ENCODE measurements at regions not wholly inside any gene's neighbourhood (a gene's known extent, or its start where the extent isn't known, plus 50 kb on each side); places are given as distances from the start of the nearest gene placed in this dataset.

DNA sequence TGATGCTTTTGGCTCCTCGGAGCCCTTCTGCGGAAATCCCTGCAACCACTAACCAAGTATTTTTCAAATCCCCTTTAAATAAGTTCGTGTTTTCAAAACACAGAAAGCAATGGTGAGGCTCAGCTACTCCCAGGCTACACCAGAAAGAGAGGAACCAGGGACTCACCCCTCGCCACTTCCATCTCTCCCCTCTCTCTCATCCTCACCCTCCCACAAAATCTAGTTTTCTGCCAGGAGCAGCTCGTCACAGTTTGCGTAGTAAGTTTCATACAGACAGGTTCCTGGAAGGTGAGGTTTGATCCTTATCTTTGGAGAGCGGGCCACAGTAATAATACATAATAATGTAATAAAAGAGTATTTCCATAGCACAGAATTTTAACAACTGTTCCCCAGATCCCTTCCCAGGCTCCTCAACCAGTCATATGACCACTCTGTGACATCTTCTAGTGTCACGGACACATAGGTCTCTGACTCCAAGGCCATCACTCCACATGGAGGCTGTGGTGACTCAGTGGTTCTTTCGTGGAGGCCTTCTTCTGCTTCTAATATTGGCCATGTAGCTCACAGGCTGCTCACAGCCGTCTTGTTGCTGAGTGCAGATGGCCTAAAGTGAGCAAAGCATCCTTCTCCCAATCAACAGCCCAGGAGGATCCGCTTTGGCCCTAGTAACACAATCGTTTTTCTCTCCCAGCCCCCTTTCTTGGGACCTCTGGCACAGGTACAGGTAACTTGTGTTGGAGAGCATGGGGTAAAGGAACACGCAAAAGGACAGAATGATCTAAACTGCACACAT is 295.7 kb downstream of the CDC5L start:
- FAIRE-seq = no peak

DNA sequence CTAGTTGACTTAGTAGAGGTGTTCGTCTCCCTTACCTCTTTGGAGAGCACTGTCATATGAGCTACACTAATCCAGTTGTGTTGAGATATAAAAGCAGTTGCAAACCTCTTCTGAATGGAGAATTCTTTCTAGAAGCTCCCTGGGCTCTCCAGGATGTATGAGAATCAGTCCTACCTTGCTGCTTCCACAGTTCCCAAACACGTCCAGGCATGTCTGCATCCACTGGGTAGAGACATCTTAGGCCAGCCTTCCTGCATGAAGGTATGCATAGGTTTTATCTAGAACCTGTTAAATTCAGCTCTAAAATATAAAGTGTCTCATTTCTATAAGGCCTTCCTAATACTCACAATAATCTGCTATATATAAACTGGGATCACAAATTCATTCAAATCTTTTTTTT is 297.7 kb downstream of the CDC5L start:
- no peak for FAIRE-seq

DNA sequence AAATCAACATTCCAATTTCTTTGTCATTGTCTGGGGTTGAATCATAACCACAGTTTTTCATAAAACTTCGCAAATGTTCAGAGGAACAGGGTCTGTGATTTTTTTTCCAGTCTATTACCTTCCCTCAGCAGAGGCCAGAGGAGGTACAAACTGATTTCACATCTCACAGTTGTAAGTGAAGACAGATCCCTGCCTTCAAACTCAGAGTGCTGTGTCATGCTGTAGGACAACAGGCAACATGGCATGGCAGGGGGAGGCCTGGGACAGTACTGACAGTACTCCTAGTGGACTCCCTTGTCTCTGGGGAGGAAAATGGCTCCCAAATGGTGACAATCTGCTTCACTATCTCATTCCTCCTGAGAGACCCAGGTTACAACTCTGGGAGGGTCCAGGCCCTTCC is 308.6 kb downstream of the CDC5L start:
- no peak for FAIRE-seq

DNA sequence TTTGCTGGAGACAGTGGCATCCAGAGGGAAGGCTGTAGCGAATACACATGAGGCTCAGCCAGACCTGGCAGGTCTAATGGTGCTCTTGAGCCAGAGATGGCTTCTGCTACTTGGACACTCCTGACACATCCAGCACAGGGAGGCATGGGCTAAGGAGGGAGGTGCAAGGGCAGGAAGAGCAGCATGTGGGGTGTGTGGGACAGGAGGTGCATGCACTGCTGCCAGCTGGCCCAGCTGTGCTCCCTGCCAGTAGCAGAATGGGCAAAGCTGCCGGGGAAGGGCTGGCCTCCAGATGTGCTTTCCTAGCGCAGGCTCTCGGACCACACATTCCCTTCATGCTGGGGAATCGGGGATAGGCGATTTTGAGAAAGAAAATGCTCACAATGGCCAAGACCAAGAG is 309.2 kb downstream of the CDC5L start:
- no peak for FAIRE-seq

DNA sequence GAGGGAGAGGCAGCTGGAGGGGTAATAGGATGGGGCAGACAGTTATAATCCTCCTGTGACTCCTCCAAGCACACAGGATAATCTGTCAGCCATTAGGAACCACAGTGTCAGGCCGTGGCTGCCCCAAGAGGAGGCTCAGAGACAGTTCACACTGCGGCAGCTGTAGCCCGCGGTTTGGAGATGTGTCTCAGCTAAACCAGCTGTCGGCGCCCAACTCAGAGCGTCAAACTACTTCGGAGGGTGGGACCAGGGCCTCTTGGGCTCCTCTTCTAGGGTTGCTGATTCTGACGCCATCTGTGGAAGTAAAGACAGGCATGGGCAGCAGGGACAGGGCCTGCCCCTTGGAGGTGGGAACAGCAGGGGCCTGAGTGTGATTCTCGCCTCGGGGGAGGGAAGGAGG is 309.8 kb downstream of the CDC5L start:
- no peak for FAIRE-seq

DNA sequence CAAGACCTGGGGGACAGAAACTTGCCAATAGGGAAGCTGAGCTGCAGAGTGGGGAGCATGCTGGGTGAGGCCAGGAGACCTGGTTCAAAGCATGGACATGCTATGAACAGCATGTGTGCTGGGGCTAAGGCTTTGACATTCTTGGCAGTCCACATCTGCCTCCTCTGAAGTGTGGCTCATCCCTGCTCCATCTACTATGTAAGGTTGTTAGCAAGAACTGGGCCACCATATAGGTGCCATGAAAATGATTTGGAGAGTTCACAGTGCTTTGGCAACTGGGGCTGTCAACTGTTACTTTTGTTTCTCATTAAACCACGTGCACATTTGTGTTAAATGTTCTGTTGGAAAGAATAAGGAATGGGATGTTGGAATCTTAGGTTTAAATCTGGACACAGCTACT is 311.1 kb downstream of the CDC5L start:
- no peak for FAIRE-seq

DNA sequence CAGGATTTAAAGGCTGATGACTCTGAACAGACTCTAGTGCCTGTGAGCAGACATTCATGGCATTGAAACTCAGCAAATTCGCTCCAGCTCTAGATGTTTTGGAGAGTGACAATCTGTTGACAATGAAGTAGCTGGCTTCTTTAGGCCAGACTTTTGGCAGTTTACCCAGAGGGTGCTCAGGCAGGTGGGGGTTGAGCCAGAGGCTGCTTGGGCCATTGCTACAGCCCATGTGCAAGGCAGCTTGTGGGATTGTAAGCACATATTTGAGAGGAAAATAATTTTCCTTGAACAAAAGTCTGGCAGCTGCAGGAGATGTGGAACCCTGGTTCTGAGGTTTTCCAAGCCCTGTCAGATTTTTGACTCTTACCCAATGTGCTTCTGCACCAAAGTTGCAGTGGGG is 311.6 kb downstream of the CDC5L start:
- no peak for FAIRE-seq

DNA sequence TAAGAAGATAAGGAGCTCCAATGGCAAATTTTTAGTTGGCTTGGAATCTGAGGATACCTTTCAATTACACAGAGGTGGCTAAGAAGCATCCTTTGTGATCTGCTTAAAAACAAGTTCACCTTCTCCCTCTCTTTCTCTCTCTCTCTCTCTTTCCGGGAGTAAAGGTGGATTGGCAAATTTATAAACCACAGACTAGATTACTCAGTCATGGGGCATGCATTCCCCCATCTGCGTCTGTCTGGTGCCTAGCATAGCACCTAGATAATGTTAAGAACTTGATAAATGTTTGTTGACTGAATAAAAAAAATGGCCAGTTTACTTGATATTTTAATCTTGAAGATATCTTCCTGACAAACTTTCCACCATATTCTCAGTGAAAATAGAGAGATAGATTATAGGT is 312.3 kb downstream of the CDC5L start:
- no peak for FAIRE-seq

DNA sequence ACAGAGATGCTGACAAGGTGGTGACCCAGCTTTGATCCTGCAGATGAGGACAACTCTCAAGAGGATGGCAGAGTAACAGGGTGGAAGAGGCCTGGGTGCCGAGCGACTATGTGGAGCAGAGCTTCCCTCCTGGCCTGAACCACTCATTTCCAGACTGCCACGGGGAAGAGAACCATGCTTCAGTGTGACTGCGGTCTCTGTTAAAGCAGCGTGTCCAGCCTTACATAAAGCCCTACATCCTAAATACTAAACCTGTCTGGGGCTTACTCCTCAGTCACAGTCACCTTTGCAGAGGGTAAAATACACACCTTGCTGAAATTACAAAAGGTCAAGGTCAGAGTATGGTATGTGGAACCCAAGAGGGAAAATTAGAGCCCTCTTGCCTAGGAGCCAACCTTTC is 312.9 kb downstream of the CDC5L start:
- FAIRE-seq = no peak

DNA sequence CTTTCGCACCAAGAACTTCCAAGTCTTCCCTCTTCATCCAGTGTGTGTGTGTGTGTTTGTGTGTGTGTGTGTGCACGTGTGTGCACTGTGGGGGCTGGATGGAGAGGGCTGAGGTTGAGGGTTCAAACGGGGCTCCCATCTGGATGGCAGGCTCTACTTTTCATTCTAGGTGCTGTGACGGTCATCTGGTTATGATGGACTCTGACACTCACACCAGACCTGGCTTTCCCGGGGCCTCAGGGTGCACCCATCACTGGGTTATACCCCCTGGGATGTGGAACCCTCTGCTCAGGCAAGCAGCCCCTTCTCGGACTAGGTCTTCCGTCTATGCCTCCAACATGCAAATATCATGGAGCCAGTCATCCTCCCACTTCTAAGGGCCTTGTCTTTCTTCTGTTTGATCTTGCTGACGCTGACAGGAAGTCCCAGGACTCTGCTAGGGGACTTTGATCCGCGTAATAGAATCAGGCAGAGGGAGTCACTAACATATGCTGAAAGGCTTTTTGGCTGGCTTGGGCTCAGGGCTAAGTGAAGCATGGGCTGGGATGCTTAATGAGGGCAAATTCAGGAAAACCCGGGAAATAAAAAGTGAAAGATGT is 313.6 kb downstream of the CDC5L start:
- FAIRE-seq = no peak

DNA sequence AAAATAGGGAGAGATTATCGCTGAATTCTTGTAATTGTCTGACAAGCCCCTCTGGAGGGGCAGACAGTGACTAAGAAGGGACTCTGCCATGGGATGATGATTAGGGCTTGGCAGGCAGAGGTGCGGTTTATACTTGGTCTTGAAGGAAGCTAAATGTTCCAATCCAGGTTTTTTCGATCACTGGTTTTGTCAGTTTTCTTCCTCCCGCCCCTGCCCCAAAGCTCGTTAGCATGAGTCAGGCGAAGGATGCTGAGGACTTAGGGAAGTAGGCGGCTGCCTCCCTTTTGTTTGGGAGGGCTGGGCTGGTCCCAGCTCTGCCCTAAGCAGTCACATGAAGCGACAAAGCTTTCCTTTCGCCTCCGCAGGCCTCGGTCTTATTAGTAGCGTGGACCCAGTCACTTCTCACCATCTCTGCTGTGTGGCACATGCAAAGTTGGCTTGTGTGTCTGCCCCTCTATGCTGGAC is 314.2 kb downstream of the CDC5L start:
- FAIRE-seq = no peak

DNA sequence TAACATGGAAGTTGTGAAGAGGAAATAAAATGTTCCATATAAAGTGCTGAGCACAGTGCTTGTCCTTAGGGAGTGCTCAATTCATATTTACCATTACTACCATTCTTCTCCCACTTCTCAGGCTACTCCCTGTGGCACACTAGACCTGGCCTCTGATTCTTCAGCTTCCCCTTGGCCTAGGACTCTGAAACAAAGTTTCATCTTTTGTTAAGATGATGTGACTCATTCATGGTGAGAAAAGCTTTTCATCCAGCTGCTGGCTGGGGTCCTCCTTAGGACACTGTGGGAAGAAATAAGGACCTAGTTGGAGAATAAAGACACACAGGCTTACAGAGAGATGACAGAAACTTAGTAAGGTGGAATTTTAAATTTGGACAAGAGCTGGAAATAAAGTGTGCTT is 314.8 kb downstream of the CDC5L start:
- FAIRE-seq = no peak

DNA sequence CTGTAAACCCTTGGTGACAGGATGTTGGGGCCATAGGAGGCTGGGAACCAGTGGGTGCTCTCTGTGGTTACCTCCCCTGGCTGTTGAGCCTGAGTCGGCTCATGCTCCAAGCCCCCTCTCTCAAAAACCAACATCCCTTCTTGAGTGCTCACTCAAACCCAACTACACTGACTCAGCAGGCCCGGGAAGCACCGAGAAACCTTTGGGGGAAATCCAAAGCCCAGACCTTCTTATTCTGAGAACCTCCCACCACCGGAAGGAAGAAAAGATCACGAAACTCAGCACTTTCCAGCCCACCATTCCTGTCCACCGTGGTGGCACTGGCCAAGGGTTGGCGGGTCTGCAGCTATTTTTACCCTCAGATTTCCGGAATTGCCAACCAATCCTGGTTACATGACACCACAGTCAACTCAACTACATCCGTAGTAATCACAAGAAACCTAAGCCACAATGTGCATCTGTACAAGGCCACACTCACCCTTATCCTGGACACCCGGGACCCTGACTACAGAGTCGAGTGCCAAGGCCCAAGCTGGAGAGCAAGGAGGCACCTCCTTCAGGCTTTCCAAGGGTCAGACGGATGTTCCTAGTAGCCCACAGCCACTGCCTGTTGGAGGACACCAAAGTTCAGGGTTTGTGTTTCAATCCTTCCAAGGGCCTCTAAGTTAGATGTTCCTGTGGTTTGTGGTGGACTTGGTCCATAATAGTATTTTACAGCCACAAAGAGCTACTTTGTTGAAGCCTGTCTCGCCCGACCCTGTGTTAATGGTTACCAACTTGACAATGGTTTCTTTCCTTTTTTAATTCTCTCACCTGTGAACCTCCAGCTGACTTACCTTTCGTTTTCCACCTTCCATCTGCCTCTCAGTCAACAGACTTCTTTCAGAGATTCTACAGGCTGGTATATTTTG is 317.0 kb downstream of the CDC5L start:
- no peak for FAIRE-seq

DNA sequence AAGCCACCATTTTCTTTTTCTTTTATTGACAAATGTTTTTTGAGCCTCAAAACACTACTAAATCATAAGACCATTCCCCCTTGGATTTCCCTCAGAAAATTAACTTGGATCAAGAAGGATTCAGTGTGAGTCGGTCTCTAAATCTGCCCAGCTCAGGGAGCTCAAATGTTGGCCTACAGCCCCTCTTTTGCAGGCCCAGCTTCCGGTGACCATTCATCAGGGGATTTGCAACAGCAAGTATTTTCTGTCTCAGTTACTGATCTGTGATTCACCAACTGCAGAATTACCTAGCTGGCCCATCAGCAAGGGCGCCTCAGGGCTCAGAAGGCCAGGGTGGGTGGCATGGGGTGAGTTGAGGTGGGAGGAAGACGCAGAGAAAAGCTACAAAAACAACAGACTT is 318.1 kb downstream of the CDC5L start:
- no peak for FAIRE-seq

DNA sequence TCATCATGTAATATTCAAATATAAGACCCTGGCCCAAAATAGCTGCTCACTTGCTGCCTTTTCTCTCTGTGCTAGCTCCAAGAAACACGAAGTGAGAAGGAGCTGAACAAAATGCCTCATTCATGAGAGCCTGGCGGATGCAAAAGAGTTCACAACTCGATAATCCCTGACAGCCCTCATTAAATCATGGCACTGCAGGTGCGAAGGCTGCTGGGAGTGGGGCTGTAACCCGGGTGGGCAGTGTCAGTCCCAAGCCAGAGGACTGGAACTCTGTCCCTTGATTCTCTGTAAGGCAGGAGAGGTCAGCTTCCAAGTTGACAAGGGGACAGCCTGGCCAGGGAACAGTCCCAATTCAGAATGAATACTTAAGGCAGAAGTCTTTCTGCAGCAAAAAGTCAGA is 318.5 kb downstream of the CDC5L start:
- FAIRE-seq = no peak

DNA sequence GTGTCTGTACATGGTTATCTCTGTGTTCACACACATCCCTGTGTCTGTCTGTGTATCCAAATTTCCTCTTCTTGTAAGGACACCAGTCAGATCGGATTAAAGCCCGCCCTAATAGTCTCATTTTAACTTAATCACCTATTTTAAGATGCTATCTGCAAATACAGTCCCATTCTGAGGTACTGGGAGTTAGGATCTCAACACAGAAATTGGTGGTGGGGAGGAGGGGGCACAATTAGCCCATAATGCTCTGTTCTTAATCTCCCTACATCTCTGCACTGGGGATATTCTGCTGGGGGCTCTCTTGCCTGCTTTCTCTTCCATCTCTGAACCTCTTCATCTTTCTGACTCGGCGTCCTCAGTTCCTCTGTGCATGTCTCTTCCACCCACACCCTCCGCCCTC is 320.7 kb downstream of the CDC5L start:
- FAIRE-seq = no peak

DNA sequence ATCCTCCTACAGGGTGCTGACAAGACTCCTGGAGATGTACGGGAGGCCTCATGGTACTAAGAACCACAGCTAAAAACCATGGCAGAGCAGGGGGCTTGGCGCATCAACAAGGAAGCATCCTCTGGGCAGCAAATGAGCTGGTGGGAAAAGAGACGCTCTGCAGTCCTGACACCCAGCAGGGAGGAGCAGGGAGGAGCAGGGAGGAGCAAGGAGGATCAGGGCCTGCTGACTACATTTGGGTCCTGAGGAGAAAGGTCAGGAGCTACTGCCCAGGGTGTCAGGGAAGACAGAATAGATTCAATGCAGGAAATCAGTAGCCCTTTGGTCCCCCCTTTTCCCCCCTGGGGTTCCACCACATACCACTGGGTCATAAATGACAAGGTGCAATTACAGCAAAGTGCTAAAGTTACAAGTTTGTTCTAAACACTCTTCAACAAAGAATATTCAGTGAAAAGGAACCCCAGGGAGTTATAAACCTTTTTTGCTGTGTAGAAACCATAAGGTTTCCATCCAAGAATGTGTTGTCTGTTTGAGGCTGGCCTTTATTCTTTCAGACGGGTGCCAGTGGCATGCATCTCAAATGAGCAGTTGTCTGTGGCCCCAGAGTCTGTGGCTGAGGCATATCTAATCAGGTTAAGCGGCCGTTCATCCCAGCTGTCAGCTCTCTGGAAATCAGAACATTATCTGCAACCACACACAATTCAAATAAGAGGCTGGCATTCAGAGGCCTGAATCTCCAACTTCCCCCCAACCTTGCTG is 325.0 kb downstream of the CDC5L start:
- no peak for FAIRE-seq

DNA sequence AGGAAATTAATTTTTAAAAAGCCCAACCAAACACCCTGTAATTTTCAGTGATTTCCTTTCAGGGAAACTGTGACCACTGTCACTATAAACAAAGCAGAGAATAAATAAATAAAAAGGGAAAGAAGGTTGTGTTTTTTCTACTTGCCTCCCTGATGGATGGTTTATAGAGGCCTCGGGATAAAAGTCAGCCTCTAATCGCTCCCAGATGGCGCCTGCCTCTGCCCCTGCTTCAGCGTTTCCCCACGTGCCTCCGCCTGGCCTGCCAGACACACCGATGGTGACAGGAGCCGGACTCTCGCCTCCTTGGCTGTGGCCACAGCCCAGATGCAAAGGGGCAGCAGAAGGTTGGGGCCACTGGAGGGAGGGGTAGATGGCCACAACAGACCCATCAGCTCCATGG is 327.7 kb downstream of the CDC5L start:
- no peak for FAIRE-seq

DNA sequence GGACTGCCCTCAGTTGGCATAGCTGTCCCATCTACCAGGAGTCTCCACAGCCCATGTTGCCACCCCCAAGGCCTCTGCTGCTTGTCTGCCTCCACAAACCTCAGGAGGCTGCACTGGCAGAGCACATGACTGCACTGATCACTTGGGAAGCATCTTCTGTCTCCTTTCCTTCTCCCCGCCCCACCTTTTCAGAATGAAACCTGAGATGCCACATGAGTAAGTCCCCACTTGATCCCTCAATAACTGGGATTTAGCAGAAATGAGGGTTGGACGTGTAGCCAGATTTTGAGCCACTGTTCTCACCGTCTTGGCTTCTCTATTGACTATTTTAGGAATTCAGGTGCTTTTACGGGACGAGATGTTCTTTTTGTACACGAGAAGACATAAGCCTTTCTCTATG is 328.4 kb downstream of the CDC5L start:
- no peak for FAIRE-seq

DNA sequence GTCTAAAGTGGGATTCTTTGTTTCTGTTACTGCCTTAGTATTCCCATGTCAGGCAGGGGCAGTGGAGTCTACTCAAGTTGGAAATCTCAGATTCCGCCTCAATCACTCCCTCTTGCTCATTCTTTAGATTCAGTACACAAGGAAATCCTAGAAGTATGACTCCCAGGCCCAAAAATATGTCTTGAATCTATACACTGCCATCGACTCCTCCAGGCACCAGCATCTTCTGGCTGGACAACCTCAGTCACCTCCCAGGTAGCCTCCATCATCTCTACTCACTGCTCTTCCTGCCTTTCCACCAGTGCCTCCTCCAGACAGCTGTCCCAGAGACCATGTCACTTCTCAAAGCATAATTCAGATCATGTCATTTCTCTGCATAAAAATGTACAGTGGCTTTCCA is 329.9 kb downstream of the CDC5L start:
- no peak for FAIRE-seq

DNA sequence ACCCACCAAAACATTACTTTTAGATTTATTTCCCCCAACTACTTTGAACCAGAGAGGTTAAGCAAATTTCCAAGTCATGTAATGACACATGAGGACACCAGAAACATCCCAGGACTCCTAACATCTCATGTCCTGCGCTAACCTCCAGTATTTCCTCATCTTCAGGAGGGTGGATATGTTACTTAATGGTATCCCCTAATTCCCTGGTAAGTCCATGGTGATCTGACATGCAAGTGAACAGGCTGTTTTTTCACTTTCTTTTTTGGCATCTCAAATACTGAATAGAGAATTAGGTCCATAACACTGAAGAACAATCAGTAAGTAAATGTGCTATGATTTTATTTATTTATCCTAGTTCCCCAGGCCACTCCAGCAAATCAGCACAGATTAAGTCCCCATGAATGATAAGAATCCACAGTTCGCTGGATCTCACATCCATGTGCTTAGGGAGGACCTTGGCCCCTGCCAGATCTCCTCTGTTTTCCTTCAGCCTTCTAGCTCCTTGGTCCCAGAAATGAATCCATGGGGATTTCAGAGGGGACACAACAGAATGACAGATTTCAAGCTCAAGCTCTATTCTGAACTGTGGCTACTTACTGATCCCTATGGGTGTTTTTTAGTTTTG is 334.6 kb downstream of the CDC5L start:
- FAIRE-seq = no peak

DNA sequence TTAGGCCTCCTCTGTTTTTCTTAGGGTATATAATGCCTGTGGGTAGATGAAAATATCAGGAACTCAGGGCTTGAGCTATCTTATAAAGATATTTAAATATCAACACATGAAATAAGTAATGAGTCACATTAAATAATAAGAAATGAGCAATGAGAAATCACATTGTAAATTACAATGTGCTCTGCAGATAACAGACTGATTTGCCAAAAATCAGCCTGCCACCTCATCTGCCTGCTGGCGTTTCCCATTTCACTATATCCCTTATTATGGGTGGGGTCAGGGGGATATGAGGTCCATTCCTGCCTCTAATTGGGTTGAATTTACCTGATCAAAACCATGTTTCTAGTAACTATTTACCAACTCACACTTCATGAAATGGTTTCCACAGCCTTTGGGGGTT is 335.2 kb downstream of the CDC5L start:
- FAIRE-seq = no peak
